NCI-H1048 (cell line): ENCODE measurements at regions not wholly inside any gene's neighbourhood (a gene's known extent, or its start where the extent isn't known, plus 50 kb on each side); places are given as distances from the start of the nearest gene placed in this dataset.
"Not testable (repeated sequence)": the region's sequence is repeated elsewhere in the genome, so short reads cannot be mapped to it uniquely, and the experiment has no call there.

Experiments used
- DNase-seq: peaks from one replicate; lab custom pipeline; 2025; lab: John Stamatoyannopoulos, UW

DNA sequence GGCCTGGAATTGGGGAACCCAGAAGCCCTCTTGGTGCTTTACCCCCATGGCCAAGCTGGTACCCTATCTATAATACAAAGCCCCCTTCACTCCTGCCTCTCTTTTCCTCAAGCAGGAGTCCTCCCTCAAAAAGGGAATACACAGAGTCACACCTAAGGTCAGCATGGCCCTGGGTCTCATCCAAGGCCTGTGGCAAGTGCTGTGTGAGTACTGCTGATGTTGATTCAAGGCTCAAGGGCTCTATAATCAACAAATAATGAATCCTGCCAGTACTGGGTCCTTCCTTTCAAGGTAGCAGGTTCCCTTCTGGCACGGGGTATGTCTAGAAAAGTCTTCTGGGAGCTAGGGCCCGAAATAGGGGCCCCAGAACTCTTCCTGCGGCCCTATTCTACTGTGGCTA, 187.3 kb downstream of the CYB561 start:
- no peak for DNase-seq

DNA sequence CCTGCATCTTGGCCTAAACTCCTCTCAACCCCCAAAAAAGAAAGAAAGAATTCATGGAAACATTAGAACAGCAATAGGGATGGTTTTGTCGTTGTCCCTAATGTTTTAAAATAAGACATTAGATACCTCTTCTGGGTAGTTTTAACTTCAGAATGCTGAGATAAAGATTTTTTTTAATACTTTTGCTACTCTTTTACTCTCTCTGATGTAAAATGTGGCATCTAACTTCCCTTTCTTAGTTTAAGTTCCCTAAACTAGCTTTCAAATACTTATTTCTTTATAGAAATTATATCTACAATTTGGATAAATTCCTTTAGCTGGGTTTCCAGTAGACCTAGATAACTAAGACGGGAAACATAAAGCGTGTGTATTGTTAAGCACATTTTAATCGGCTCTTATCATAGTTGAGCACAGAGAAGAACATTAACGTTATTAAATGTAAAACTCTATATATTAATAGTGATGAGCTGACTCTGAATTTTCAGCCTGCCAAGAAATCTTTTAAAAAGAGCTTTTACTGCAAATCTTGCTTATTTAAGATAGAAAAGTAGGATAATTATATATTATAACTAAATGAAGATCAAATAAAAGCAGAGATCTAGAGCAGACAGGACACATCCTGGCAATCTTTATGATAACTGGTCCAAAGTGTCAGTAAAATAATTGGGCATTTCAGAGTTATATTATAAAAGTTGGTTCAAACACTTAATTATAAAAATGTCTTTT, 183.2 kb downstream of the CYB561 start:
- DNase-seq = no peak

DNA sequence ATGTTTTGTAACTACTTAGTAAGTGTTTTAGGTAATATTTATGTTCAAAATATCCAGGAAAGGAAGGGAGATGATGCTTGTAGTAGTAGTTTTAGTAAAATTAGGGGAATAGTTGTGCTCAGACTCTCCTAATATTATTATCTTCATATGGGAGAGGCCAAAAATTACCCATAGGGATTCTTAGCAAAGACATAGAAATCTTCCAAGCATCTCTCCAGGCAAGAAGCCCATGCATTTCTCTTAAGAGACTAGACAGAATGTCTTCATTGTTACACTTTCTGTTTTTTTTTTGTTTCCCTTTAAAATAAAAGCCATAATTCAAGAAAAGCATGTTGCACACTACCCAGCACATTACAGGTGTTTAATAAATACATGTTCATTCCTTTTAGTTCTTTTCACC, 180.6 kb downstream of the CYB561 start:
- no peak for DNase-seq

DNA sequence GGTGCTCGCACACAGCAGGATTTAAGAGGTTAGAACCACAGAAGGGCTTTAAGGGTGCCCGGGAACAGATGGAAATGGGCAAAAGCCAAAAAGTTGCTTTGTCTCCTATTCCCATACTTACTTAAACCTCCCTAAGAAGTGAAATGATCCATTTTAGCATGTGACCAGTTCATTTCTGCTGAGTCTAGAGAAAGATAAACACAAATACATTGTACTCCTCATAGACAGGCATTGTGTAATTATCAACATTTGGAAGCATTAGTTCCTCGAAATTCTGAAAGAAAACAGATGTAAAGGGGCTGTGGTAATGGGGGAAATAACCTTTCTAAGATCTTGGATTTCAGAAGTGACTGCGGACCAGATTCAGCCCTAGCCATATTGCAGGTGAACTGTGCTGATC, 178.3 kb downstream of the CYB561 start:
- DNase-seq = no peak

DNA sequence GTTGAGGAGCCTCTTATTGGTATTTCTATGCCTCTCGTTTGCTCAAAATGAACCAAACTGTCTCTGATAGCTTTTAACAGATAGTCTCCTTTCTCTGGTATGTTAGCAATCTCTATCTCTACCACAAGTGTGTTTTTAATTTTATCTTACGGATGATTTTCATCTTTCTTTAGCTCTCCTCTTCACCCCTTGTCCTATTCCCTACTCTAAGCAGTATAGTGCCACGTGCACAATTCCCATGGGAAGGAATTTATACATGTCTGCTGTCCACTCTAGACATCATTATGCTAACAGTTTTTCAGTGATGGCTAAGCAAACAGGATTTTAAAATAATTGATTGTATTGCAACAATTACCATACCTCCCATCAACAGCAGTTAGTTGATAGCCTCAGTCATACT, 177.3 kb downstream of the CYB561 start:
- DNase-seq = no peak

DNA sequence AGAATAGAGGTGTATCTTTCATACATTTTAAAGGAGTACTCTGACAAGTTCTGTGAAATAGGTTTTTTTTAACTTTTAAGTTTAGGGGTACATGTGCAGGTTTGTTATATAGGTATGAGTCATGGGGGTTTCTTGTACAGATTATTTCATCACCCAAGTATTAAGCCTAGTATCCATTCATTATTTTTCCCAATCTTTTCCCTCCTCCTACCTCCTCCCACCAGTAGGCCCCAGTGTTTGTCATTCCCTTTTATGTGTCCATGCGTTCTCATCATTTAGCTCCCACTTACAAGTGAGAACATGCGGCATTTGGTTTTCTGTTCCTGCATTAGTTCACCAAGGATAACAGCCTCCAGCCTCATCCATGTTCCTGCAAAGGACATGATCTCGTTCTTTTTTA, 175.5 kb downstream of the CYB561 start:
- no peak for DNase-seq

DNA sequence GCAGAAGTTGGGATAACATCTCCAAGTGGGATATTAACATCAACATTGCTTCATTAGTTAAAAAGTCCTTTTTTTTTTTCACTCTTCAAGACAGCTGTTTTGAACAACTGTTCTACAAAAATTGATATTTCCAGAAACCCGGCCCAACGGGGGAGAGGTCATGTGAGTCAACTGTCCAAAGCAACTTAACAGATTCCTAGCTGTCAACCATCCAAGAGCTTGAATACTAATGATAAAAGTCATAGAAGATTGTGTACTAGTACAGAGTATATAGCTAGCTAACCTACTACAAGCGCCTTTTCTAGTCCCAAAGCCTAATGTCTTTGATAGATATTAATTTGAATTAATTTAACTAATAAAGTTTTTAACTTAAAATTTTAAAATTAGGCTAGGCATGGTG, 172.0 kb downstream of the CYB561 start:
- no peak for DNase-seq

DNA sequence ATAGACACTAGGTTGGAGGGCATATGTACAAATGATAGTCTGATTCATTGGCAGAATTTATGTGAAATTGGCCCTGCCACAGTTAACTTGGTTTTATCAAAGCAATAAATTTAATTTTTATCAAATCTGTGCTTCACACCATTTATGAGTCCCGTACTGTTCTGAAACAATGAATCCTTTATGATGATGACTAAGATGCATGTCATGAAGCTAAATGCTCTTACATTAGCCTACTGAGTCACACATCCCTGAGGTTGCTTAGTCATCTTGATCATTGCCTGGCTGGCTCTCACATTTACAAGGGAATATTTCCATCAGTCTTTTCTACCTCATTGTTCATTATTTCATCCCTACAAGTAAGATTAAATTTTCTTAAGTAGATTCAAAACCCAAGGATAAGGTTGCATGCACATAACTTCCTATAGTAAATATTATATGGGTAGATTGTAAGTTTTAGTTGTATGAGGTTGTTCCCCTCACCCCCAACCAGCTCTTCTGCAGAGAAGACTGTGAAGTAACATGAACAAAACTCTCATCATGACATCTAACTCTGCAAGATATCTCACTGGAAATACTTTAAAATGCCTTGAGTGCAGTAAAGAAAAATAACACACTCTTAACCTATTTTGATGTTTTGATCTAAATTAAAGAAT, 170.7 kb downstream of the CYB561 start:
- DNase-seq = no peak

DNA sequence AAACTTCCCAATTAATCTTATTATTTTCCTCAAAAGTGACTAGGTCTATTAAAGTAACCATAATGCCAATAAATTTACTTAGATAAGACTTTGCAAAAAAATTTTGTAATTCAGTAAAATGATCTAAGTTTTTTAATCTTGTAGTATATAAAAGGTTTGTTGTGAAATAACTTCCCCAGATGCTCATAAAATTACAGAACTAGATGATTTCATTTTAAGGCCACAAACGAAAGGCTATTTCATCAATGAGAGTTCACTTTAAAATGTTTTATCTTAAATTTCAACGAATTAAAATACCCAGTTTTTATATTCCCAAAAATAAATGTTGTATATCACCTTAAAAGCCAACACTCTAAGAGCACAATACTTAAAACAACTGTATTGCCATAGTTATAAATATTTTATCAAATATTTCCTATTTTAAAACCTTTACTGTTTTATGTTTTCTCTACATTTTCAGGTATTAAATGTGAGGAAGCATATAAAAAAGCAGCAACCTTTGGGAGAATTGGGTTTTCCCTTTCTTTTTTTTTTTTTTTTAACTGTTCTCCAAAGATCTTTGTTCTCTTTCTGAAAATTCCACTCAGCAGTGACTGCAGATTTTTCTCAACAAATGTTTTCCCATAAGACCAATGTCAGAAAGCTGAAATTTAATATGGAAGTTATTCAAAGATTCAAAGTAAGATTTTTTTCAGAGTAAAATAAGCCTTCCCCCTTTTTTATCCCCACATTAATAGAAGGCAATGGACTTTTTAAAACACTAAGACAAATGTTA, 169.9 kb downstream of the CYB561 start:
- no peak for DNase-seq

DNA sequence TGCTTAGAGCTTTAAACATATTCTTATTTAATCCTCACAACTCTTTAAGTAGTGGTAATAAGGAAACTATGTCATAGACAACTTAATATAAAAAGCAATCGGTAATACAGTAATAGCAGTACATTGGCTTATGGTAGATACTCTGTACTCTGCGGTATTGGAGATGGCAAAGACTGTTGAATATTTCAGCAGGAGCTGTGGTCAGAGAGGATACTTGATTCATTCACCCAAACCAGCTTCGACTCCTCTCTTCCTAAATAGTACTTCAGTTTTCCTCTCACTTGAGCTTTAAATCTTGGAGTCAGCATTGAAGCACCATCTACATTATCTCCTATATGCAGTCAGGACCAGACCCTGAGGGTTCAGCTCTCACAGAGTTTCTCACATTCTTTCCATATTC, 169.3 kb downstream of the CYB561 start:
- DNase-seq = no peak

DNA sequence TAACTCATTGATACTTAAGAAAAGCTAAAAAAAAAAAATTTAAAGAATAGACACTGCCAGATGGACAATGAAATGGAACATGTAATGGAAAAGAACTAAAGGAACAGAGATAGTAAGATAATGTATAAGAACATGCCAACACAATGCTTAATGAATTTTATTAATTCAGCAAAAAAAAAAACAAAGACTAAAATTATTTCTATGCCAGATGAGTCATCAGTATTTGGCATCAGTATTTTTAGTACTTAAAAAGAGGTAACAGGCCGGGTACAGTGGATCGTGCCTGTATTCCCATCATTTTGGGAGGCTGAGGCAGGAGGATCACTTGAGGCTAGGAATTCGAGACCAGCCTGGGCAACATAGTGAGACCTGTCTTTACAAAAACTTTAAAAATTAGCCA, 168.5 kb downstream of the CYB561 start:
- no peak for DNase-seq

DNA sequence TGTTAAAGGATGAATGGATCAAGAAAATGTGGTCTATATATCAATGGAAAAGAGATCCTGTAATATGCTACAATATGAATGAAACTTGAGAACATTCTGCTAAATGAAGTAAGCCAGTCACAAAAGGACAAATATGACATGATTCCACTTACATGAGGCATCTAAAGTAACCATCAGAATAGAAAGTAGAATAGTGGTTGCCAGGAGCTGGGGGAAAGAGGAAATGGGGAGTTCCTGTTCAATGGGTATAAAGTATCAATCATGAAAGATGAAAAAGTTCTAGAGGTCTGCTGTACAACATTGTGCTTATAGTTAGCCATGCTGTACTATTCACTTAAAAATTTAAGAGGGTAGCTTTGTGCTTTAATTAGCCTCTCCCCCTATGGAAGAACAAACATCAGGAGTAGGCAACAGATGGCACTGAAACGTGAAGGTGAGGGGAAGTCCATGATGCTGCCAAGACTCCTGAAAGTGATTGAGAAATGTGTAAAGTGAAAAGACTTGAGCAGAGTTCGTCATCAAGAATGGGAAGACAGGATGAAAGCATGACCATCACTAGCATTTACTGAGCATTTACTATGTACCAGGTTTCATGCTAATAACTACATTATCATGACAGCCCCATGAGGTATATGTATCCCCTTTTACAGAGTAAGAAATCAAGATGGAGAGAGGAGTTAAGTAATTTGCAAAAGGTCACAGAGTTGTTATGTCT, 167.2 kb downstream of the CYB561 start:
- DNase-seq = no peak

DNA sequence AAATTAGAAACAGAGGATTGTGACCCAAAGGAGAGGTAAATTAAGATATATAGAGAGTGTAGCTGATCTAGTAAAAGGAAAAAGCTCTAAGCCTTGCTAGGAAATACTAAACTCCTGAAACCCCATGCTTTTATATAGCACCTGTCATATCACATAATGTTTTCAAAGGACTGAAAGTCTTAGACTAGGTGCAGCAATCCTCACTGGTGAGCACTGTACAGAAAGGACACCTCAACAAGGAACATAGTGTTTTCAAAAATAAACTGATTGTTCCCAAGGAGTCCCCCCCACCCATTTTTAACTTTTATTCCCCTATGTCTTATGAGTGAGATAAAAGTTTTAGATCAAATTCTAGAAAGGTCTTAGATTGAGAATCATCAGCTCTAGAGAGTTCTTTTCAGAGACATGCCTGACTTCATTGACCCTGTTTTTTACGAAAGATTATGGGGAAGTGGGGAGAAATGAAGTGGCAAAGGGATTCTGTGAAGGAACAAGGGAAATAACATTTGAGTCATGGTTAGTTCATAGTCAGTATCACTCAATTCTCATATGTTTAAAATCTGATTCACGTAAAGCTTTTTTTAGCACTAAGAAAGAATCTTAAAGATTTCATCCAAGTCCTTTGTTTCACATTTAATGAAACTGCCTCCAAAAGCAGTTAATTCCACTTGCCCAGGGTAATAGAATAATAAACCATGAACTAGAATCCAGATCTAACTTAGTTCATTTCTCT, 166.4 kb downstream of the CYB561 start:
- DNase-seq = no peak

DNA sequence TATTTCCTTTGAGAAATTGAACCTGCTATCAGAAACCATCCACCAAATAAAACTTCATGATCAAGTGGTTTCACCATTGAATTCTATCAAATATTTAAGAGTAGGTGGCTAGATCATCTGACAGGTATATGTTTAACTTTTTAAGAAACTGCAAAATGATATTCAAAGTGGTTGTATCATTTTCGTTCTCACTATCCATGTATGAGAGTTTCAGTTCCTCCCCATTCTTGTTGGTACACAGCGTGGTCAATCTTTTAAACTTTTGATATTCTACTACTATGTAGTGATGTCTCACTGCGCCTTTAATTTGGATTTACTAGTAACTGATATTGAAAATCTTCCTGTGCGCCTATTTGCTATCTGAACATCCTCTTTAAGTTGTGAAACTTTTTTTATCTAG, 163.7 kb downstream of the CYB561 start:
- DNase-seq = no peak

DNA sequence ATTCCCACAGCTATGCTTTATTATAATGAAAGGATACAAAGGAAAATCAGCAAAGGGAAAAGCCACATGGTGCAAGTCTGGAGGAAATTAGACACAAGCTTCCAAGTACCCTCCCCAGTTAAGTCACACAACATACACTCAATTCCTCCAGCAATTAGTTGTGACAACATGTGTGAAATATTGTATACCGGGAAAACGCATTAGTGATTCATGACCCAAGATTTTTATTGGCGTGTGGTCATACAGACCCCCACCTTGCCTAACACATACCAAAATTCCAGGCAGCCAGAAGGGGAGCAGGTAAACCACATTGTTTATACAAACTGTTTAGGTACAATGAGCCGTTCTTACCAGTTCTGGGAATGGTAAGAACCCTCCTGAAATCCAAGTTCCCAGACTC, 160.6 kb downstream of the CYB561 start:
- DNase-seq = no peak

DNA sequence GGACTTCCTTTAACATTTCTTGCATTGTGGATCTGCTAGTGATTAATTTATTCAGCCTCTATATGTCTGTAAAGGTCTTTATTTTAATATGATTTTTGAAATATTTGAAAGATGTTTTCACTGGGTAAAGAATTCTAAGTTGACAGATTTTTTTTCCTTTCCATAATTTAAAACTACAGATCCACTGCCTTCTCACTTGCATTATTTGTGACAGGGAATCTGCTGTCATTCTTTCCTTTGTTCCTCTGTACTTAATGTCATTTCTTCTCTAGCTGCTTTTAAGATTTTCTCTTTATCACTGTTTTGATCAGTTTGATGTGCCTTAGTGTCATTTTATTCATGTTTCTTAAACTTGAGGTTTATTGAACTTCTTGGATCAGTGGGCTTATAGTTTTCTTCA, 159.9 kb downstream of the CYB561 start:
- no peak for DNase-seq

DNA sequence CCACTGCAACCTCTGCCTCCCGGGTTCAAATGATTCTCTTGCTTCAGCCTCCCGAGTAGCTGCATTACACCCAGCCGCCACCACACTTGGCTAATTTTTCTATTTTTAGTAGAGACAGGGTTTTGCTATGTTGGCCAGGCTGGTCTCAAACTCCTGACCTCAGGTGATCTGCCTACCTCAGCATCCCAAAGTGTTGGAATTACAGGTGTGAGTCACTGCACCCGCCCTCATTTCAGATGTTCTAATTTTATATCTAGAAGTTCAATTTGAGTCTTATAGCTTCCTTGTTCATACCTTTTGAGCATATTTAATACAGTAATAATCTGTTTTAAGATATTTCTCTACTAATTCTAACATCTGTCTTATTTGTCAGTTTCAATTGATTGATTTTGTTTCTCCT, 159.1 kb downstream of the CYB561 start:
- DNase-seq = not testable (repeated sequence)

DNA sequence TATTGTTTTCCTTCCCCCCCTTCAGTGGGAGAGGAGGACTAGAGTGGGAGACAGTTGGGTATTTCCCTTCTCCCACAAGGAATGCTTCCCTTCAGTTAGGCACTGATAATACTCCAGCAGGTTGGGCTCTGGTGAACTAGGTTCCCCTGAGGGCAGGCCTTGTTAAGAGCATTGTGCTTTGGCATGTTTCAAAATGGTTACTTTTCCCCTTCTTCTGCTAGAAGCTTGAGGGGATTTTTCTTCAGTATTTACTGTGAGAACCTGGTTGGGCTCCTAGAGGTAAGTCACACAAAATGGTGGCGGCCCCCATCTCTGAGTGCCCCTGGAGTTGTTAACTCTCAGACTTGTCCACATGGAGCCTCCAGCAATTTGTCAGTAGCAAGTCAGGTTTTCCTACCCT, 156.2 kb downstream of the CYB561 start:
- DNase-seq = no peak

DNA sequence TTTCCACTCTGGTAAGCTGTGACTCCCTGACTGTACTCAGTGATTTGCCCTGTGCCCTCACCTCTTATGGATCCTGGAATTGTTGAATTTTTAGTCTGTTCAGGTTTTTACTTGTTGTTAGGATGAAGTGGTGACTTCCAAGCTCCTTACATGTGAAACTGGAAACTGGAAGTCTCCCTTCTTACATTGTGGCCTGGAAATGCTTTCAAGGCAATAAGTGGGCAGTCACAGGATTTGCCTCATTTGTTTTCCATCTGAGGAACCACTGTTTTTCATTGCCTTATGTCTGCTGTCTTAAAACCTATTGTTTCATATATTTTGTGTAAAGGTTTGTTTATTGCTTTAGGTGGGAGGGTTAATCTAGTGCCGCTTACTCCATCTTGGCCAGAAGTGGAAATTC, 155.8 kb downstream of the CYB561 start:
- DNase-seq = no peak

DNA sequence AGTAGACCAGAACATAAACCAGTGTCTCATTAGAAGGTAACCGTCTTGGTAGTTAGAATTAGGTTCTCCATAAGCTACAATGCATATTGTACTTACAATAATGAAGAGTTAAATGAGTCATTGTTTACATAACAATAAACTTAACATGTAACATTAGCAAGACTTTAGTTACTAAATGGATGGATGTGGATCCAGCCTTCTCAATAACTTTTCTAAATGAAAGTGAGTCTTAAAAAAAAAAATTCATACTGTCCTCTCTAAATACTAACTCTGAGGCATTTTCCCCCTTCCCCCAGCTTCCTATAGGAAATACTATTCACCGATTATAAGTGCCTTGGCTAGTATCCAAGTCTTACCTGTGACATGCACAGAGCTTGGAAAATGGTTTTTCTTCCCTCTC, 155.3 kb downstream of the CYB561 start:
- DNase-seq = no peak

DNA sequence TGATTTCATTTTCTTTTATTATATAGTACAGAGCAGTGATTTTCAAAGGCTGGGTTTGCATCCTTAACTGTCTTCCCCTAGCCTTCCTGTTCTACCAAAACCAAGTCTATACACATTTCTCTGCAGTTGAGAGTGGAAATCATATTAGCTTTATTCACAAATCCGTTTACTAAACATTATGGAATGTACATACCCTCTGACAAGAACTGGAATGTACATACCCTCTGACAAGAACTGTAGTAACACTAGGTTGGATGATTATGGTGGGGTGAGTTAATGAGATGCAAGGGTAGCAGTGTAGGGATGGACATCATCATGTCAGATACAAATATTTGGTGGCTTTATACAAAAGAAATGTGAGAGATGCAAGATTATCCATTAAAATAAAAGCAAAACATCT, 154.8 kb downstream of the CYB561 start:
- DNase-seq = no peak

DNA sequence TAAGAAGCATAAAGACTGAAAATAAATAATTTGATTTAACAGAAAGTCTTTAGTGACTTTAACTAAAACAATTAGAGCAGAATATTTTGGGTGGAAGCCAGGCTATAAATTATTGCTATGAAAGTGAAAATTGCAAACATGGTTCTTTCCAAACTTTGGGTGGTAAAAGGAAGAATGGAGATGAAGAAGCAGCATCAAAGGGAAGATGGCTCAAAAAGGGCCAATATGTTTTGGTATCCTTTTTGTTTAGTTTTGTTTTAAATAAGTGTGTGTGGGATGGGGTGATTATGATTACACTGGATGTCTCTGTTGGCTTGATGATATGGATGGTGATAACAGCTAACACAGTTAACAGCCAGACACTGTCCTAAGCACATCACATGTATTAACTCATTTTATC, 153.7 kb downstream of the CYB561 start:
- no peak for DNase-seq
